Inflammatory macrophage treated with lipopolysaccharide for 1 hour (primary cell): ENCODE measurements at regions not wholly inside any gene's neighbourhood (a gene's known extent, or its start where the extent isn't known, plus 50 kb on each side); places are given as distances from the start of the nearest gene placed in this dataset.
A peak's percentile ranks its signal among the peaks of the same experiment; 100 is the strongest.

ENCODE experiments used
- DNase-seq, 2 donors: peaks; one replicate each; pipeline ENCODE4 v3.0.0-alpha.2; 2020 to 2022

- no peak for DNase-seq
These were observed 205.5 kb downstream of the USP12 start for GRCh38 chr13:26965952-26966700.

- DNase-seq, result no peak
These were observed 204.0 kb upstream of the GPR12 start for GRCh38 chr13:26964278-26965250.

GRCh38 chr13:26962671-26963070 lies 202.1 kb upstream of the GPR12 start:
- no peak for DNase-seq

- no peak for DNase-seq
These were observed 201.5 kb upstream of the GPR12 start for GRCh38 chr13:26961890-26962615.

- no peak for DNase-seq
These were observed 196.6 kb upstream of the GPR12 start for GRCh38 chr13:26957182-26957581.

GRCh38 chr13:26956522-26957142 lies 196.0 kb upstream of the GPR12 start:
- DNase-seq, result no peak

- DNase-seq, result no peak
These were observed 194.4 kb upstream of the GPR12 start for GRCh38 chr13:26954976-26955375.

GRCh38 chr13:26953291-26953690 lies 192.7 kb upstream of the GPR12 start:
- DNase-seq, result no peak

- no peak for DNase-seq
These were observed 192.1 kb upstream of the GPR12 start for GRCh38 chr13:26952551-26953143.

- no peak for DNase-seq
These were observed 191.1 kb upstream of the GPR12 start for GRCh38 chr13:26951581-26952177.

- DNase-seq, result no peak
These were observed 190.4 kb upstream of the GPR12 start for GRCh38 chr13:26950968-26951367.

- no peak for DNase-seq
These were observed 190.0 kb upstream of the GPR12 start for GRCh38 chr13:26950546-26950945.

GRCh38 chr13:26949701-26950502 lies 189.3 kb upstream of the GPR12 start:
- no peak for DNase-seq

- DNase-seq, result no peak
These were observed 187.8 kb upstream of the GPR12 start for GRCh38 chr13:26948353-26948752.

GRCh38 chr13:26946684-26947343 lies 186.2 kb upstream of the GPR12 start:
- DNase-seq, result peak; percentile 21 to 28

GRCh38 chr13:26943748-26944147 lies 183.2 kb upstream of the GPR12 start:
- DNase-seq, result no peak

GRCh38 chr13:26942184-26942583 lies 181.6 kb upstream of the GPR12 start:
- DNase-seq, result no peak

- DNase-seq, result no peak
These were observed 181.0 kb upstream of the GPR12 start for GRCh38 chr13:26941345-26942174.

- no peak for DNase-seq
These were observed 173.5 kb upstream of the GPR12 start for GRCh38 chr13:26934096-26934495.

- DNase-seq, result no peak
These were observed 171.9 kb upstream of the GPR12 start for GRCh38 chr13:26932465-26932864.
